CD4-positive, alpha-beta T cell (primary cell): ENCODE measurements at regions not wholly inside any gene's neighbourhood (a gene's known extent, or its start where the extent isn't known, plus 50 kb on each side); places are given as distances from the start of the nearest gene placed in this dataset.

Experiments used
- ATAC-seq: fragments of 200-7000 bp; cut with Tn5 transposase; one replicate; pipeline ENCODE4 v1.10.0; 2022; ENCODE audit warnings: mild to moderate bottlenecking; ENCODE audit not compliant: poor library complexity
- CTCF ChIA-PET: fragments of 350-600 bp; sonication (Branson Sonifier 250); formaldehyde crosslinking; loops from one replicate; lab custom pipeline; 2021; ENCODE audit warnings: antibody characterized with exemption, inconsistent platforms; lab: Charles Lee
- POLR2A ChIA-PET: fragments of 350-600 bp; sonication (Branson Sonifier 250); formaldehyde crosslinking; loops from one replicate; lab custom pipeline; 2021; ENCODE audit warnings: antibody characterized with exemption, inconsistent platforms; lab: Charles Lee
- DNase-seq, 14 experiments: peaks; one replicate each; pipeline ENCODE4 v3.0.0-alpha.2; 2013 to 2020; ENCODE audit warnings: mixed read lengths in 2 of 14
- H3K27ac ChIP-seq, 2 donors: one replicate each; pipeline versions ENCODE4 v1.5.1 to v1.7.0; 2013; ENCODE audit warnings: low read length in 2 of 2, low read depth in 1 of 2, mild to moderate bottlenecking in 1 of 2
- H3K27me3 ChIP-seq, 2 experiments: 1 replicate in 1 of 2; 2 replicates in 1 of 2; pipeline versions ENCODE4 v1.6.1 to v1.7.0; 2013; ENCODE audit warnings: low read length in 2 of 2, control low read depth in 1 of 2, mild to moderate bottlenecking in 1 of 2, moderate library complexity in 1 of 2; ENCODE audit not compliant: insufficient read depth in 2 of 2, control insufficient read depth in 1 of 2
- H3K36me3 ChIP-seq: one replicate; pipeline ENCODE4 v1.6.1; 2013; ENCODE audit warnings: low read length, control low read depth; ENCODE audit not compliant: insufficient read depth
- H3K4me1 ChIP-seq: one replicate; pipeline ENCODE4 v1.6.1; 2013; ENCODE audit warnings: low read length, control low read depth; ENCODE audit not compliant: insufficient read depth
- H3K4me3 ChIP-seq: one replicate; pipeline ENCODE4 v1.5.1; 2013; ENCODE audit warnings: mild to moderate bottlenecking, low read length, moderate library complexity
- H3K9me3 ChIP-seq, 2 experiments: 1 replicate in 1 of 2; 2 replicates in 1 of 2; pipeline versions ENCODE4 v1.6.1 to v1.7.0; 2013; ENCODE audit warnings: low read length in 2 of 2, mild to moderate bottlenecking in 2 of 2, control low read depth in 1 of 2, moderate library complexity in 1 of 2; ENCODE audit not compliant: control insufficient read depth in 1 of 2, insufficient read depth in 1 of 2
- H3K27ac Mint-ChIP-seq: one replicate; pipeline ENCODE4 v1.8.0; 2020; ENCODE audit warnings: mixed read lengths
- H3K27me3 Mint-ChIP-seq: one replicate; pipeline ENCODE4 v1.8.0; 2021; ENCODE audit warnings: mixed read lengths
- H3K36me3 Mint-ChIP-seq: one replicate; pipeline ENCODE4 v1.8.0; 2021; ENCODE audit warnings: low read depth, mixed read lengths
- H3K4me1 Mint-ChIP-seq: one replicate; pipeline ENCODE4 v1.8.0; 2021; ENCODE audit warnings: low read depth, mixed read lengths
- H3K4me3 Mint-ChIP-seq: one replicate; pipeline ENCODE4 v1.8.0; 2020; ENCODE audit warnings: mild to moderate bottlenecking, mixed read lengths
- H3K9me3 Mint-ChIP-seq: one replicate; pipeline ENCODE4 v1.8.0; 2020; ENCODE audit warnings: mixed read lengths
- intact Hi-C, 2 experiments: fragments of 100-400 bp; cut with DNase I in 1 of 2; cut with micrococcal nuclease in 1 of 2; formaldehyde crosslinking; loops; one replicate each; pipeline versions ENCODE4 v1.15.1 to v1.9.0; 2023 to 2025; cut with DNase I, micrococcal nuclease
- TF ChIP-seq, protein P1 (sequence below): fragments of 200-600 bp; IDR thresholded peaks from one replicate; pipeline ENCODE4 v1.8.0; 2022; ENCODE audit warnings: antibody characterized with exemption, mild to moderate bottlenecking

DNA sequence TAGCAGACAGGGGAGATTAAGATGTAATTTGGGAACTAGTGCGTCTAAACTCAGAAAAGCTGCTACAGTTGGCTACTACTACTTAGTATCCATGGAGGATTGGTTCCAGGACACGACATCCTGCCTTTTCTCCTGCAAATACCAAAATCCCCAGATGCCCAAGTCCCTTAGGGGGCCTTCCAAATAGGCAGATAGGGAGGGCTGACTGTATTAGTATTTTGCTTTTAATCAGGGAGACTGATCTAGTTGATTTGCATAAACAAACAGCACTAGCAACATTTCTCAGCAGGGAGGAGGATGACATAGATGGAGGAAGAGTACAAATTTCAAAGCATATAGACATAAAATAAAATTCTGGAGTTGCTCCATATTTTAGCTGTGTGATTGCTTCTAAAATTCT is 621.6 kb upstream of the GOT2 start:
- no peak overlapping the region for H3K27ac Mint-ChIP-seq
- H3K4me3 Mint-ChIP-seq: no peak overlapping the region
- H3K27me3 Mint-ChIP-seq: no peaks in the 10 kb centered on the region
- H3K36me3 Mint-ChIP-seq: no peaks in the 10 kb centered on the region
- CTCF ChIA-PET: no interaction called here
- POLR2A ChIA-PET: no interaction called here
- TF ChIP-seq, protein P1, sequence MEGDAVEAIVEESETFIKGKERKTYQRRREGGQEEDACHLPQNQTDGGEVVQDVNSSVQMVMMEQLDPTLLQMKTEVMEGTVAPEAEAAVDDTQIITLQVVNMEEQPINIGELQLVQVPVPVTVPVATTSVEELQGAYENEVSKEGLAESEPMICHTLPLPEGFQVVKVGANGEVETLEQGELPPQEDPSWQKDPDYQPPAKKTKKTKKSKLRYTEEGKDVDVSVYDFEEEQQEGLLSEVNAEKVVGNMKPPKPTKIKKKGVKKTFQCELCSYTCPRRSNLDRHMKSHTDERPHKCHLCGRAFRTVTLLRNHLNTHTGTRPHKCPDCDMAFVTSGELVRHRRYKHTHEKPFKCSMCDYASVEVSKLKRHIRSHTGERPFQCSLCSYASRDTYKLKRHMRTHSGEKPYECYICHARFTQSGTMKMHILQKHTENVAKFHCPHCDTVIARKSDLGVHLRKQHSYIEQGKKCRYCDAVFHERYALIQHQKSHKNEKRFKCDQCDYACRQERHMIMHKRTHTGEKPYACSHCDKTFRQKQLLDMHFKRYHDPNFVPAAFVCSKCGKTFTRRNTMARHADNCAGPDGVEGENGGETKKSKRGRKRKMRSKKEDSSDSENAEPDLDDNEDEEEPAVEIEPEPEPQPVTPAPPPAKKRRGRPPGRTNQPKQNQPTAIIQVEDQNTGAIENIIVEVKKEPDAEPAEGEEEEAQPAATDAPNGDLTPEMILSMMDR: no peak
- Histone ChIP-seq H3K4me3 (no peak overlapping the region), H3K9me3 (peaks cover 0 to 4% of the 10 kb centered on the region in 2 experiments), H3K4me1 (no peaks in the 10 kb centered on the region), H3K36me3 (no peaks in the 10 kb centered on the region), H3K27ac (no peak overlapping the region), H3K27me3 (no peaks in the 10 kb centered on the region)
- DNase-seq (no peak), ATAC-seq (no peak)
- peaks cover 8% of the 10 kb centered on the region for H3K9me3 Mint-ChIP-seq
- intact Hi-C loops: no loop called here
- H3K4me1 Mint-ChIP-seq: no peaks in the 10 kb centered on the region

DNA sequence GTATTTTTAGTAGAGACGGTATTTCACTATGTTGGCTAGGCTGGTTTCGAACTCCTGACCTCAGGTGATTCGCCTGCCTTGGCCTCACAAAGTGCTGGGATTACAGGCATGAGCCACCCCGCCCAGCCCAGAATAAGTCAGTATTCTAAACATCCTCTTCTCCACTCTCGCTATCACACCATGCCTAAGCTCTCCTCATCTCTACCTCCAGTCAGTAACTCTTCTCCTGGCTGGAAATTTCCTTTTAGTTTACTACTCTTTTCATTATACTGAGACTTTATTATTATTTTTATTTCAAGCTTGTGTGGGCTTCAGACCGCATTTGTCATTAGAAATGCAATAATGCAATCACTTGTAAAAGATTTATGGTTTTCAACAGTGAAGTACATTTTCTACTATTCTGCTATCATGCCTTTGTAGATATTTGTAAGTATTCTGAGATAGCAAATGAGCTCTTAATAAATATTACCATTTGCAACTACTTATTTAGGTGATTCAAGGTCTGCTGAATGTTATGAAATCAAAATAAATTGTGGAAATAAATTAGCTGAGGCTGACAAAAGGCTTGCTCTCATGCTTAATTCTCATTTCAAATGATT is 617.3 kb upstream of the GOT2 start:
- Histone ChIP-seq H3K27me3 (no peaks in the 10 kb centered on the region), H3K4me1 (no peaks in the 10 kb centered on the region), H3K4me3 (no peak overlapping the region), H3K36me3 (no peaks in the 10 kb centered on the region), H3K27ac (no peak overlapping the region), H3K9me3 (no peaks in the 10 kb centered on the region)
- POLR2A ChIA-PET: no interaction called here
- TF ChIP-seq, protein P1: no peak
- DNase-seq (no peak), ATAC-seq (no peak)
- H3K9me3 Mint-ChIP-seq: peaks cover 5% of the 10 kb centered on the region
- CTCF ChIA-PET: interaction anchor here (0.6 kb wide), 1 partner anchor 438 kb away, joined by 4 read pairs; no protein-coding TSS in a partner anchor
- no peak overlapping the region for H3K4me3 Mint-ChIP-seq
- no peak overlapping the region for H3K27ac Mint-ChIP-seq
- H3K27me3 Mint-ChIP-seq: no peaks in the 10 kb centered on the region
- intact Hi-C loops: no loop called here
- no peaks in the 10 kb centered on the region for H3K36me3 Mint-ChIP-seq
- H3K4me1 Mint-ChIP-seq: no peaks in the 10 kb centered on the region

DNA sequence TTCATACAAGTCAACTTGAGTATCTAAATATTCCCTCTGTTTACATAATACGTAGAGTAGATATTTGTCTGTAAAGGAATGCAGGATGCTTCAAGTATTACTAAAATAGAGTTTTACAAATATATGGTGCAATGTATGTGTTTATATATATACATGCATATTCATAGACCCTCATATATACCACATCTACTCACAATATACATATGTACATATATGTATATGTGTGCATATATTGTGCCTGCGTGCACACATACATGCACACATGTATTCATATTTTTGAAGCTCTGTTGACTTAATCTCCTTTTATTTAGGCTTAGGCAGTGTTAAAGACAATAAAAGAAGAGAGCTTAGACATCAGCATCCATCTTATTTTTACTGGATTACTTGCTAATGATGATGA is 616.6 kb upstream of the GOT2 start:
- TF ChIP-seq, protein P1: no peak
- H3K27me3 ChIP-seq: no peaks in the 10 kb centered on the region
- H3K27ac ChIP-seq: no peak overlapping the region
- H3K27ac Mint-ChIP-seq: no peak overlapping the region
- no peaks in the 10 kb centered on the region for H3K36me3 ChIP-seq
- H3K9me3 ChIP-seq: no peaks in the 10 kb centered on the region
- H3K4me1 Mint-ChIP-seq: no peaks in the 10 kb centered on the region
- peaks cover 5% of the 10 kb centered on the region for H3K9me3 Mint-ChIP-seq
- no peak overlapping the region for H3K4me3 ChIP-seq
- ChIA-PET POLR2A (no interaction called here), CTCF (no interaction called here)
- H3K27me3 Mint-ChIP-seq: no peaks in the 10 kb centered on the region
- no peak overlapping the region for H3K4me3 Mint-ChIP-seq
- intact Hi-C loops: no loop called here
- no peaks in the 10 kb centered on the region for H3K36me3 Mint-ChIP-seq
- no peak for ATAC-seq
- no peaks in the 10 kb centered on the region for H3K4me1 ChIP-seq
- DNase-seq: no peak
